ENCODE measurements at regions not wholly inside any gene's neighbourhood (a gene's known extent, or its start where the extent isn't known, plus 50 kb on each side); places are given as distances from the start of the nearest gene placed in this dataset.

GRCh38 chr3:170751083-170751898 is 118.7 kb downstream of the RPL22L1 start (continued):
- no peak for TF ChIP-seq REST (IDR thresholded peaks at IDR 0.05; ENCODE audit: borderline replicate concordance)
- no peak for TF ChIP-seq REST (CRISPR knock-in tag; IDR thresholded peaks at IDR 0.05; ENCODE audit: low read depth)
- no peak for TF ChIP-seq ZNF717 (CRISPR knock-in tag; IDR thresholded peaks at IDR 0.05)

Measured in K562 (cell line).